ENCODE measurements at regions not wholly inside any gene's neighbourhood (a gene's known extent, or its start where the extent isn't known, plus 50 kb on each side); places are given as distances from the start of the nearest gene placed in this dataset.

- DNase-seq (ENCODE audit: low spot score) = no peak
These were observed 59.7 kb upstream of the LMO1 start for GRCh38 chr11:8323161-8323935.

- no peak for DNase-seq (ENCODE audit: low spot score)
These were observed 58.2 kb upstream of the LMO1 start for GRCh38 chr11:8321876-8322275.

- DNase-seq (ENCODE audit: low spot score) = no peak
These were observed 56.4 kb upstream of the LMO1 start for GRCh38 chr11:8320076-8320475.

DNA sequence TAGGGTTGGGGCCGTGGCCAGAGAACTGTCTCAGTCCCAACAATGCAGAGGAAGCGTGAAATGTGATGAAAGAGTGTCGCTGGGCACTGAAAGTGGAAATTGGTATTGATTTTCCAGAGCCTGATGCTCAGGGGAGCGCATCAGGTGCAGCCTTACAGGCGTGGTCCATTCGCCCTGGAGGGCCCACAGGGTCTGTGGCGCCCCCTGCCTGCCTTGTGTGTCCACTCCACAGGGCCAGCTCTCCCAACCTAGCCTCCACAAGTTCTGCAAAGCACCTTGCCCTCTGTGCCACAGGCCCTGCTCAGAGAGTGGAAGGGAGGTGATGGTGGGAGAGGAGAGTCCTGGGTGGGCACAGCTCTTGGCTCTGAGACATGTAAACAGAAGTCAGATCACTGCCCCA lies 54.9 kb upstream of the LMO1 start:
- no peak for DNase-seq (ENCODE audit: low spot score)

DNA sequence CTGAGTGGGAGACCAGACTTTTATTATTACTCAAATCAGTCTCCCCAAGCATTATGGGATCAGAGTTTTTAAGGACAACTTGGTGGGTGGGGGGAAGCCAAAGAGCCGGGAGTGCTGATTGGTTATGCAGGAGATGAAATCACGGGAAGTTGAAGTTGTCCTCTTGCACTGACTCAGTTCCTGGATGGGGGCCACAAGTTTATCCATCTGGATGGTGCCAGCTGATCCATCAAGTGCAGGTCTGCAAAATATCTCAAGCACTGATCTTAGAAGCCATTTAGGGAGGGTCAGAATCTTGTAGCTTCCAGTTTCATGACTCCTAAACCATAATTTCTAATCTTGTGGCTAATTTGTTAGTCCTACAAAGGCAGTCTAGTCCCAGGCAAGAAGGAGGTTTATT lies 53.5 kb upstream of the LMO1 start:
- no peak for DNase-seq (ENCODE audit: low spot score)

- DNase-seq (ENCODE audit: low spot score) = no peak
These were observed 52.3 kb upstream of the LMO1 start for GRCh38 chr11:8315954-8316353.

DNA sequence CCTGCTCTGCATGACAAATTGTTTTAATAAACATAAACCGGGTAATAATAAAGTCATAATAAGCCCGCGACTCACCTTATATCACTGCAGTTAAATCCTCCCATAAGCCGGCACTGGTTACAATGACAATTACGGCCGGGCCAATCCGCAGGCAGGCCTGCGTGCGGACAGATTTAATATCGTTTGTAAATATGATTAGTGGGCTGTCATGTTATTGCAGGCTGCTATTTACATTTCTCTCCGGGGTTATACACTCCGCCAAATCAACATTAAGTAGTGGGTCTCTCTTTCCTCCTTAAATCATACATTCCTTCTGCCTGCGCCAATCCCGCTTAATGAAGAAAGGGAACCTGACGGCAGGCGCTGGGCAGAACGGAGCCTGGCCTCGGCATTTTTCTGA lies 51.8 kb upstream of the LMO1 start:
- DNase-seq (ENCODE audit: low spot score) = no peak

DNA sequence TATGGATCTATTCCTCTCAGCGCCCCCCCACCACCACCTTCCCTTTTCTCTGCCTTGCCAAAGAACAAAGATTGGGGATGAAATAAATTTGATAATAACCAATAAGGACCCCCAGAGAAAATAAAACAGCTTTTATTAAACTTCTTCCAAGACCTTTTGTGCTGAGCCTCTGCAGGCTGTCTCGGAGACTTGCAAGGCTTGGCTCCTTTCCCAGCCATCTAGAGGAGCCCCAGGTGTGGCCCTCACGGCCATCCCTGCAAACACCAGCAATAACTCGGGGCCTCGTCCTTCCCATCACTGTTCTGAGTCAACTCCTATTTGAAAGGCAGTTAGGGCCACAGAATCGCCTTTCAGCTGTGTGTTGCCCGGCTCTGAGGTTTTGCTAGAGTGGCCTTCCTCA lies 51.2 kb upstream of the LMO1 start:
- DNase-seq (ENCODE audit: low spot score) = no peak

DNA sequence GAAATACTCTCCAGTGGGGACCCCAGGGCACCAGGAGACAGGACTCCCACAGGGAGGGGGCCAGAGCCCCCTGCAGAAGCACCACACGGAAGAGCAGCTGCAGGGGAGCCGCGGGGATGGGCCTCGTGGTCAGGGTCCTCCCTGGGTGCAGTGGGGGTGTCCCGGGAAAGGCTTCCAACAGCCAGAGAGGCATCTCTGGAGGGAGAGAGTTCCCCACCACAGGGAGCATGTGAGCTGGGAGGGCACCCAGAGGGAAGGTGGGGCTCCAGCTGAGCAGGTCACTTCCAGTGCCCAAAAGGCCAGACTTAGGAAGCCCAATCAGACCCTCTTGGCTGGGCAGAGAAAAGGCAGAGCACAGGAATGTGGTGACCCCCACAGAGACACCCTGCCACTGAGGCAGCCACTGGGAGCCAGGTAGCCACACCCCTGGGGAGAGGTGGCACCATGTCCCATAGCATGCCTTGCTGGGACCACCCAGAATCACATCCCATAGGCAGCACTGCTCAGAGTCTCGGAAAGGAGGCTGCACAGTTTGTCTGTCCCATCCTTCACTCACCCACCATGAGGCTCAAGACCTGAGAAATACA lies 49.9 kb upstream of the LMO1 start:
- no peak for DNase-seq (ENCODE audit: low spot score)

Measured in globus pallidus (tissue), 1 donor.